ENCODE measurements at regions not wholly inside any gene's neighbourhood (a gene's known extent, or its start where the extent isn't known, plus 50 kb on each side); places are given as distances from the start of the nearest gene placed in this dataset.

- Histone ChIP-seq H2AK5ac (ENCODE audit: low read length) (no peak overlapping the region), H3K14ac (ENCODE audit: low read length) (no peak overlapping the region), H3K79me1 (ENCODE audit: low read length) (no peaks in the 10 kb centered on the region), H3K4me1 (ENCODE audit: control insufficient read depth in 1 of 2, insufficient read depth in 2 of 2, low read length in 2 of 2) (no peaks in the 10 kb centered on the region), H2BK12ac (ENCODE audit: low read length) (no peak overlapping the region), H3K18ac (ENCODE audit: low read length) (no peak overlapping the region), H4K8ac (ENCODE audit: low read depth, low read length) (no peak overlapping the region), H2AFZ (ENCODE audit: insufficient read depth, low read length, poor library complexity) (no peak overlapping the region), H2BK5ac (ENCODE audit: low read depth, low read length, poor library complexity) (no peak overlapping the region), H3K9me3 (ENCODE audit: insufficient read depth, low read depth, low read length) (no peaks in the 10 kb centered on the region), H3K9ac (ENCODE audit: low read length) (no peak overlapping the region), H3K4ac (ENCODE audit: low read depth, low read length) (no peak overlapping the region), H3K4me3 (ENCODE audit: low read depth, low read length) (no peak overlapping the region), H3K4me2 (ENCODE audit: low read length) (no peak overlapping the region), H3K23ac (ENCODE audit: low read length) (no peak overlapping the region), H3K27ac (ENCODE audit: low read depth, low read length) (no peak overlapping the region), H4K12ac (ENCODE audit: low read depth, low read length) (no peak overlapping the region), H4K91ac (ENCODE audit: low read depth, low read length) (no peak overlapping the region), H2BK120ac (ENCODE audit: insufficient read depth, low read length, poor library complexity) (no peak overlapping the region), H3K36me3 (ENCODE audit: control insufficient read depth in 1 of 2, insufficient read depth in 2 of 2, low read length in 2 of 2) (no peaks in the 10 kb centered on the region), H3K27me3 (ENCODE audit: insufficient read depth, low read length) (no peaks in the 10 kb centered on the region), H3K79me2 (ENCODE audit: control insufficient read depth, insufficient read depth, low read length, poor library complexity) (no peaks in the 10 kb centered on the region)
- WGBS (ENCODE audit: extremely low coverage, insufficient coverage, insufficient read length), result no CpG with 5 or more reads among the region's 2 CpGs
- DNase-seq, result no peak
These were observed 810.5 kb upstream of the ARPP21 start for GRCh38 chr3:34828847-34829246.

DNA sequence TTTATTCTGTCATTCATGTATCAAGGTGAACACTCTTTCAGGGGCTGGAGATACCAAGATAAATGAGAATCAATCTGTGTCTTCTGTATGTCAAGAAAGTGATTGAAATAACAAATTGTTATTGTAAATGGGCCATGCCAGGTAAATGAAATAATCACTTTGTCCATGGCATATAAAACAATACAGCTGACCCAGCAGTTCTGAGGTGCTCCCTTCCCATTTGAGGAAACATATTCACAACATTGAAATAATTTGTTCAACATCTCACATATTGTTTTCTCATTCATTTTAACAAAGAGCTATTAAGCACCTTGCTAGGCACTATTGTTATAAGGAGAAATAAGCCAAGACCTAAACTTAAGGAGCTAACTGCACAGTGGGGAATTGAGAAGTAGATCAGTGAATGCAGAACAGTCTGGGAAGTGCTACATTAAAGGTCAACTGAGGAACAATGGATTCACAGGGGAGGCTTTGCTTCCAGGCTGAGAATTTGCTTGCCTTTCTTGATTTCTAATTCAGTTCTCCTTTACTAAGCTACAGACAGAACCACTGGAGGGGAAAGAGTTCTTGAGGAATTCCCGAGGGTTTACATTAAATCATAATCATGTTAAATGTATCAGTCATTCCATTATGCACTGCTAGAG, 806.3 kb upstream of the ARPP21 start:
- WGBS (ENCODE audit: extremely low coverage, insufficient coverage, insufficient read length), result no CpG with 5 or more reads among the region's 1 CpG
- no peak overlapping the region for H2AK5ac ChIP-seq (ENCODE audit: low read length)
- H3K4ac ChIP-seq (ENCODE audit: low read depth, low read length), result no peak overlapping the region
- H3K27ac ChIP-seq (ENCODE audit: low read depth, low read length), result no peak overlapping the region
- no peaks in the 10 kb centered on the region for H3K9me3 ChIP-seq (ENCODE audit: insufficient read depth, low read depth, low read length)
- no peak overlapping the region for H2BK12ac ChIP-seq (ENCODE audit: low read length)
- no peak overlapping the region for H3K14ac ChIP-seq (ENCODE audit: low read length)
- H2BK5ac ChIP-seq (ENCODE audit: low read depth, low read length, poor library complexity), result no peak overlapping the region
- no peak overlapping the region for H3K18ac ChIP-seq (ENCODE audit: low read length)
- H3K9ac ChIP-seq (ENCODE audit: low read length), result no peak overlapping the region
- no peak overlapping the region for H3K23ac ChIP-seq (ENCODE audit: low read length)
- H4K12ac ChIP-seq (ENCODE audit: low read depth, low read length), result no peak overlapping the region
- H3K4me2 ChIP-seq (ENCODE audit: low read length), result no peak overlapping the region
- no peak overlapping the region for H2BK120ac ChIP-seq (ENCODE audit: insufficient read depth, low read length, poor library complexity)
- no peak overlapping the region for H4K91ac ChIP-seq (ENCODE audit: low read depth, low read length)
- no peak overlapping the region for H4K8ac ChIP-seq (ENCODE audit: low read depth, low read length)
- H2AFZ ChIP-seq (ENCODE audit: insufficient read depth, low read length, poor library complexity), result no peak overlapping the region
- no peak for DNase-seq
- H3K4me1 ChIP-seq (ENCODE audit: control insufficient read depth in 1 of 2, insufficient read depth in 2 of 2, low read length in 2 of 2), result no peaks in the 10 kb centered on the region
- no peaks in the 10 kb centered on the region for H3K27me3 ChIP-seq (ENCODE audit: insufficient read depth, low read length)
- H3K79me2 ChIP-seq (ENCODE audit: control insufficient read depth, insufficient read depth, low read length, poor library complexity), result no peaks in the 10 kb centered on the region
- H3K4me3 ChIP-seq (ENCODE audit: low read depth, low read length), result no peak overlapping the region
- H3K36me3 ChIP-seq (ENCODE audit: control insufficient read depth in 1 of 2, insufficient read depth in 2 of 2, low read length in 2 of 2), result no peaks in the 10 kb centered on the region
- H3K79me1 ChIP-seq (ENCODE audit: low read length), result no peaks in the 10 kb centered on the region

DNA sequence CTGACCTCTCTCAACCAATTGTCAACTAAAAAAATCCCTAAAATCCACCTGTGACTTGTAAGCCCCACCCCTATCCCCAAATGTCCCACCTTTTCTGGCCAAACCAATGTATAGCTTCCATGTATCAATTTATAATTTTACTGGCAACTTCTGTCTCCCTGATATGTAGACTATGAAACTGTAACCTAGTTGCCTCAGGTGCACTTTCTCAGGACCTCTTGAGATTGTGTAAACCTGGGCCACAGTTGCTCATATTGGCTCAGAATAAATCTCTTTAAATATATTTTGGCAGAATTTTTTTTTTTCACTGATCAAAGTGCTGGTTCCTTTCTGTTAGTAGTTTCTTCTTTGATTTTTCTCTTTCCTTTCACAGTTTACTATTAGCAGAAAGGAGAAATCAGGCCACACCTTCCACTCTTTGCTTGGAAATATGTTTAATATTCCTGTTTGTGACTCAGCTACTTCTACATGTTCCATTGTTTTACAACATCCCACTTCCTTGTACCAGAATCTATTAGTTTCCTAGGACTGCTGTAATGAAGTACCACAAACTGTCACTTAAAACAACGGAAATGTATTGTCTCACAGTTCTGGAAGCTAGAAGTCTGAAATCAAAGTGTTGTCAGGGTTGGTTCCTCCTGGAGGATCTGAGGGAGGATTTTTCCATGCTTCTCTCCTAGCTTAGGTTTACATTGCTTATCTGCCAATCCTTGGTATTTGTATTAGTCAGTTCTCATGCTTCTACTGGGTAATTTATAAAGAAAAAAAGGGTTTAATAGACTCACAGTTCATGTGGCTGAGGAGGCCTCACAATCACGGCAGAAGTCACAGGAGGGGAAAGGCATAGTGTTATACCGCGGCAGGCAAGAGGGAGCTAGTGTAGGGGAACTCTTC, 801.2 kb upstream of the ARPP21 start:
- no peak overlapping the region for H2BK12ac ChIP-seq (ENCODE audit: low read length)
- WGBS (ENCODE audit: extremely low coverage, insufficient coverage, insufficient read length), result no CpG with 5 or more reads among the region's 4 CpGs
- H4K91ac ChIP-seq (ENCODE audit: low read depth, low read length), result no peak overlapping the region
- no peaks in the 10 kb centered on the region for H3K36me3 ChIP-seq (ENCODE audit: control insufficient read depth in 1 of 2, insufficient read depth in 2 of 2, low read length in 2 of 2)
- no peak overlapping the region for H3K9ac ChIP-seq (ENCODE audit: low read length)
- no peak overlapping the region for H3K4me2 ChIP-seq (ENCODE audit: low read length)
- no peak overlapping the region for H2BK120ac ChIP-seq (ENCODE audit: insufficient read depth, low read length, poor library complexity)
- H4K12ac ChIP-seq (ENCODE audit: low read depth, low read length), result no peak overlapping the region
- no peak overlapping the region for H2AK5ac ChIP-seq (ENCODE audit: low read length)
- no peaks in the 10 kb centered on the region for H3K79me2 ChIP-seq (ENCODE audit: control insufficient read depth, insufficient read depth, low read length, poor library complexity)
- no peak for DNase-seq
- no peak overlapping the region for H2BK5ac ChIP-seq (ENCODE audit: low read depth, low read length, poor library complexity)
- no peaks in the 10 kb centered on the region for H3K9me3 ChIP-seq (ENCODE audit: insufficient read depth, low read depth, low read length)
- no peak overlapping the region for H3K4ac ChIP-seq (ENCODE audit: low read depth, low read length)
- H3K14ac ChIP-seq (ENCODE audit: low read length), result no peak overlapping the region
- no peak overlapping the region for H3K4me3 ChIP-seq (ENCODE audit: low read depth, low read length)
- H3K4me1 ChIP-seq (ENCODE audit: control insufficient read depth in 1 of 2, insufficient read depth in 2 of 2, low read length in 2 of 2), result no peaks in the 10 kb centered on the region
- no peak overlapping the region for H3K23ac ChIP-seq (ENCODE audit: low read length)
- H3K18ac ChIP-seq (ENCODE audit: low read length), result no peak overlapping the region
- no peaks in the 10 kb centered on the region for H3K79me1 ChIP-seq (ENCODE audit: low read length)
- no peak overlapping the region for H2AFZ ChIP-seq (ENCODE audit: insufficient read depth, low read length, poor library complexity)
- H4K8ac ChIP-seq (ENCODE audit: low read depth, low read length), result no peak overlapping the region
- H3K27ac ChIP-seq (ENCODE audit: low read depth, low read length), result no peak overlapping the region
- no peaks in the 10 kb centered on the region for H3K27me3 ChIP-seq (ENCODE audit: insufficient read depth, low read length)

DNA sequence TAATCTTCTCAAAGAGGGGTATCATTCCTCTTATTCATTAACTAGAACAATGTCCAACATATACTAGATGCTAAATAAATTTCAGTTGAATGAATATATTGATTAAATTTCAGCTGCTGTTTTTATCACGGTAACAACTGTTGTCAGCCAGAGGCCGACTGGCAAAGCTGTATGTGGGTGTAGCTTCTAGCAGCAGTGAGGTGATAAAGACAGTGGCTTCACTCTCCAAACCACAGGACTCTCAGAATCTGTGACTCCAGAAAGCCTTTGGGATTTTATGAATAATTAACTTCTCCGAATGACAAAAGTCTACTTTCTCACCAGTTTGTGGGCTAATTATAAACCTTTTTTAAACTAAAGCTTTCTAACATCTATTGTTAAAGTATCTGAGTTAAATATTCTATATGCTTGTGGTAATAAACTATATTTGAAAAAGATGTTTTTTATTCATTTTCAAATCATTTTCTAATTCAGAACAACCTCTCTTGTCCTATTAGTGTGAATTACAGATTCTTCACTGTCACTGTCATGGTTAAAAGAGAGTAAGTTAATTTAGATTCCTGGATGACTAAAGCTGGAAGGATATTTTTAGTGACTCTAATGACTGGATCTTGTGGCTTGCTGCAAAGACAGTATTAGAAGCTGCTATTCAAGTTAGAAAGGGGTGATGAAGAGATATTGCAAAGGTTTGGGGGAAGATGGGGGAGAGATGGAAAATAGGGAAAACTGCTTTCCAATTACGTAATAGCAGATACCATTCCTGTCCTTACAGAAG, 796.4 kb upstream of the ARPP21 start:
- Histone ChIP-seq H2AFZ (ENCODE audit: insufficient read depth, low read length, poor library complexity) (no peak overlapping the region), H2BK5ac (ENCODE audit: low read depth, low read length, poor library complexity) (no peak overlapping the region), H3K79me2 (ENCODE audit: control insufficient read depth, insufficient read depth, low read length, poor library complexity) (no peaks in the 10 kb centered on the region), H4K12ac (ENCODE audit: low read depth, low read length) (no peak overlapping the region), H3K4me3 (ENCODE audit: low read depth, low read length) (no peak overlapping the region), H4K91ac (ENCODE audit: low read depth, low read length) (no peak overlapping the region), H2BK120ac (ENCODE audit: insufficient read depth, low read length, poor library complexity) (no peak overlapping the region), H3K79me1 (ENCODE audit: low read length) (no peaks in the 10 kb centered on the region), H3K9me3 (ENCODE audit: insufficient read depth, low read depth, low read length) (no peaks in the 10 kb centered on the region), H3K23ac (ENCODE audit: low read length) (no peak overlapping the region), H3K14ac (ENCODE audit: low read length) (no peak overlapping the region), H3K4me2 (ENCODE audit: low read length) (no peak overlapping the region), H3K27me3 (ENCODE audit: insufficient read depth, low read length) (no peaks in the 10 kb centered on the region), H3K18ac (ENCODE audit: low read length) (no peak overlapping the region), H3K4me1 (ENCODE audit: control insufficient read depth in 1 of 2, insufficient read depth in 2 of 2, low read length in 2 of 2) (no peaks in the 10 kb centered on the region), H2BK12ac (ENCODE audit: low read length) (no peak overlapping the region), H3K27ac (ENCODE audit: low read depth, low read length) (no peak overlapping the region), H4K8ac (ENCODE audit: low read depth, low read length) (no peak overlapping the region), H3K9ac (ENCODE audit: low read length) (no peak overlapping the region), H3K4ac (ENCODE audit: low read depth, low read length) (no peak overlapping the region), H3K36me3 (ENCODE audit: control insufficient read depth in 1 of 2, insufficient read depth in 2 of 2, low read length in 2 of 2) (no peaks in the 10 kb centered on the region), H2AK5ac (ENCODE audit: low read length) (no peak overlapping the region)
- no CpG with 5 or more reads among the region's 4 CpGs for WGBS (ENCODE audit: extremely low coverage, insufficient coverage, insufficient read length)
- DNase-seq, result no peak

All from trophoblast cell (in vitro differentiated cells and primary cell).